ENCODE measurements at regions not wholly inside any gene's neighbourhood (a gene's known extent, or its start where the extent isn't known, plus 50 kb on each side); places are given as distances from the start of the nearest gene placed in this dataset.

DNA sequence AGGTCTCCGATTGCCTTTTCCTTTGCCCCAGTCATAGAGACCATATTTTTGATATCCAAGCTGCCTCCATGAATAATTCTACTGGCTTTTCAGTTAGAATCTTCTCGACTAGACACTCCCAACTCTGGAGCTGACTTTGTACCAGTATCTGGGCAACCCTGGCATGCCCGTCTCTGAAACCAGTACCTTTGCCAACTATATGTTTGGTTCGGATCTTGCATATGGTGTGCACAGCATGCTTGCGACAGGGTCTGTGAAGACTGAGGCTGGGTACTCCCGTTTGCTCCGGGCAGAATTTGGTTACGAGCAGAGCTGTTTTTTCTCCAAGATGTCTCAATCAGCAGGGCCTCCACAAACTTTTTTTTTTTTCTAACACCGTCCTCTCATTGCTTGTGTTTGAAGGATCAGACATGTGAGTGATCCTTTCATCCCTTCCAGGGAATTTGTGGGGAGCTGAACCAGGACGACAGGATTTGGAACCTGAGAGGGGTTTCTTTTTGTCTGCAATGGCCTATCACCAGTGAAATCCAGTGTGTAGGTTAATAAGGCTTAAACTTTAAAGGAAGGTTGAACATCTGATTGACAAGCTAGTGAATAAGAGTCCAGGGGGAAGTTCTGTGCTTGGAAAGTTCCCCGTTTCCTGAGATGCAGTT, 322.3 kb downstream of the MYCN start:
- no peaks in the 10 kb centered on the region for H3K4me1 ChIP-seq
- no peak for DNase-seq
- intact Hi-C loops (cut with micrococcal nuclease): no loop called here
- no peak overlapping the region for H3K27ac ChIP-seq (replicated peaks)
- no peaks in the 10 kb centered on the region for H3K9me3 ChIP-seq (replicated peaks)
- H3K4me3 ChIP-seq: no peak overlapping the region
- TF ChIP-seq, protein P1, sequence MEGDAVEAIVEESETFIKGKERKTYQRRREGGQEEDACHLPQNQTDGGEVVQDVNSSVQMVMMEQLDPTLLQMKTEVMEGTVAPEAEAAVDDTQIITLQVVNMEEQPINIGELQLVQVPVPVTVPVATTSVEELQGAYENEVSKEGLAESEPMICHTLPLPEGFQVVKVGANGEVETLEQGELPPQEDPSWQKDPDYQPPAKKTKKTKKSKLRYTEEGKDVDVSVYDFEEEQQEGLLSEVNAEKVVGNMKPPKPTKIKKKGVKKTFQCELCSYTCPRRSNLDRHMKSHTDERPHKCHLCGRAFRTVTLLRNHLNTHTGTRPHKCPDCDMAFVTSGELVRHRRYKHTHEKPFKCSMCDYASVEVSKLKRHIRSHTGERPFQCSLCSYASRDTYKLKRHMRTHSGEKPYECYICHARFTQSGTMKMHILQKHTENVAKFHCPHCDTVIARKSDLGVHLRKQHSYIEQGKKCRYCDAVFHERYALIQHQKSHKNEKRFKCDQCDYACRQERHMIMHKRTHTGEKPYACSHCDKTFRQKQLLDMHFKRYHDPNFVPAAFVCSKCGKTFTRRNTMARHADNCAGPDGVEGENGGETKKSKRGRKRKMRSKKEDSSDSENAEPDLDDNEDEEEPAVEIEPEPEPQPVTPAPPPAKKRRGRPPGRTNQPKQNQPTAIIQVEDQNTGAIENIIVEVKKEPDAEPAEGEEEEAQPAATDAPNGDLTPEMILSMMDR (IDR thresholded peaks at IDR 0.05; ENCODE audit: borderline replicate concordance): no peak
- H3K36me3 ChIP-seq: no peaks in the 10 kb centered on the region
- H3K27me3 ChIP-seq (ENCODE audit: low read depth): peaks cover 10% of the 10 kb centered on the region

DNA sequence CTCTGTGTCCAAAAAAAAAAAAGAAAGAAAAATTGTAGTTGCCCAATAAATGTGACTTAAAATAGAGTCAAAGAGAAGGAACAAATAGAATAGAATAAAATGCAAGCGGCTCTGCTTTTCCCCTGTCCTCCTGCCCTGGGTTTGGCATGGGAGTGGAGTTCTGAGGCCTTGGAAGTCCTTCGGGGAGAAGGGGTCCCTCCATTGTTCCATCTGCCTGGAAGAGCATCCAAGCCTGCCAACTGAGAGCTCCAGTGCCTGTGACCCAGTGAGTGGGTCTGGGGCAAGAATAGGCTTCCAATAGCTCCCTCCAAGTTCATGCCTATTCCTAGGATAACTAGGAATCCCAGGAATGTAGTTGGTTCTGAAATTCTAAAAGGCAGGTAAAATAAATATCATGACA, 321.4 kb downstream of the MYCN start:
- H3K36me3 ChIP-seq: no peaks in the 10 kb centered on the region
- H3K9me3 ChIP-seq (replicated peaks): no peaks in the 10 kb centered on the region
- no peak overlapping the region for H3K27ac ChIP-seq (replicated peaks)
- no peaks in the 10 kb centered on the region for H3K4me1 ChIP-seq
- no peak overlapping the region for H3K4me3 ChIP-seq
- TF ChIP-seq, protein P1 (IDR thresholded peaks at IDR 0.05; ENCODE audit: borderline replicate concordance): no peak
- intact Hi-C loops (cut with micrococcal nuclease): no loop called here
- DNase-seq: no peak
- H3K27me3 ChIP-seq (ENCODE audit: low read depth): peaks cover 10% of the 10 kb centered on the region

DNA sequence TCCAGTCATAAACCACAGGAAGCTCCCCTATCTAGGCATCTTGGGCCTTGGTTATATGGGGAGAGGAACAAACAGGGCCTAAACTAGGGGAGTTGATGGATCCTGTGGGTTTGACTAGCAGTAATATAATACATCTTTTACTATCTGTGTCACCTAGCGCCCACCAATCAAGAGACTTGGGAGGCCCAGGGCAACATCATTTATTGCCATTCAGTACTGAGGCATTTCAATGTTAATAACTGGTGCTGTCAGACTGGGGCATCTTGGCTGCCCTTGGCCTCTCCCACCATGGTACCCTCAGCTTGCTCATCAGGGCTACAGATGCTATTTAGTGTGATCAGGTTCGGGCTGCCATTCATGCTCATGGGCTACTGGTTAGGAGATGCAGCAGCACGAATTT, 320.7 kb downstream of the MYCN start:
- TF ChIP-seq, protein P1 (IDR thresholded peaks at IDR 0.05; ENCODE audit: borderline replicate concordance): no peak
- Histone ChIP-seq H3K36me3 (no peaks in the 10 kb centered on the region), H3K4me1 (no peaks in the 10 kb centered on the region), H3K27me3 (ENCODE audit: low read depth) (peaks cover 10% of the 10 kb centered on the region), H3K27ac (replicated peaks) (no peak overlapping the region), H3K4me3 (no peak overlapping the region), H3K9me3 (replicated peaks) (no peaks in the 10 kb centered on the region)
- intact Hi-C loops (cut with micrococcal nuclease): no loop called here
- DNase-seq: no peak

DNA sequence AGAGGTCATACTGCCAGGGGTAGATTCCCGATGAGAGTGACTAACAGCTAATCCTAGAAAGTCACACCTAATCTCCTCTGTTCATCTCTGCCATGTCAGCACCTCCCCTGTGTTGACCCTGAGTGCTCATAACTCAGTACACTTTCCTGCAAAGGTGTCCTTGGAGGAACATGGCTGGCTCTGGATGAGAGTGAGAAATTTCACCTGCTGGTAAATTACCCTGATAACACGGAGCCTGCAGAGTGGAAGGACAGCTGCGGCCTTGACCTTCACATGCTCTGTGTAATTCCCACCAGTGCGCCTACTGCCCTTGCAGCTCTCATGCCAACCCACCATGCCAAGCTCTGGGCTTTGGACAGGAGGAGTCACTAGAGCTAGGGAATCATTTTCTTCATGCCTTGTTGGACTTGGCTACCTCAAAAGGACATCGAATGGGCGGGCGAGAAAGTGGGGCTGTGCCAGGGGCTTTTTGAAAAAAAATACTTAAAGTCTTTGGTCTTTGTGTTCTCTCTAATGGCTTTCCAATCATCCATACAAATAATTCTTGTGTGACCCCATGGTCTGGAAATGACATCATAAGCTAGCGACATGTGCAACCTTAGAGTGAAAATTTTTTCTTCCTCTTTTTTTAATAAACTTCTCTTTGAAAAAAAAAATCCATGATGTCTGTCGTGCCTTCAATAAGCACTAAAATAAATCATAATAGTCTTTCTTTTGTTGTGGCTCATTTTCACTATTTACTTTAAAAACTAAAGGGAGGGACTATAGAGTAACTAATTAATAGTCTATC, 319.9 kb downstream of the MYCN start:
- H3K27me3 ChIP-seq (ENCODE audit: low read depth): peaks cover 7% of the 10 kb centered on the region
- no peak for DNase-seq
- H3K4me1 ChIP-seq: no peaks in the 10 kb centered on the region
- H3K27ac ChIP-seq (replicated peaks): no peak overlapping the region
- no peaks in the 10 kb centered on the region for H3K9me3 ChIP-seq (replicated peaks)
- intact Hi-C loops (cut with micrococcal nuclease): no loop called here
- H3K4me3 ChIP-seq: no peak overlapping the region
- no peaks in the 10 kb centered on the region for H3K36me3 ChIP-seq
- TF ChIP-seq, protein P1 (IDR thresholded peaks at IDR 0.05; ENCODE audit: borderline replicate concordance): no peak

DNA sequence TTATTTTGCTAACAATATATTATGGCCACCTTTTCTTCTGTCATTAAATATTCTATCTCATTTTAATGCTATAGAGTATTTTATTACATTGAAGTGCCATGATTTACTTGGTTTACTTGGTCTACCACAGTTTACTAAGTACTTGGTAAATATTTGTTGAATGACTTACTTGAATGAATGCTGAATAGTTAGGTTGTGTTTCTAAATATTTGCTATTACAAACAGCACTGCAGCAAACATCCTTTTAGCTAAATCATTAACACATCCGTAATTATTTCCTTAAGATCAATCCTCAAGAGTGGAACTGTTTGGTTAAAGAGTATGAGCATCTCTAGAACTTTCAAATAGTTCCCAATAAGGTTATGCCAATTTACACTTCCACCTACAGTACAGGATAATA, 318.7 kb downstream of the MYCN start:
- intact Hi-C loops (cut with micrococcal nuclease): no loop called here
- Histone ChIP-seq H3K4me3 (no peak overlapping the region), H3K27ac (replicated peaks) (no peak overlapping the region), H3K4me1 (no peaks in the 10 kb centered on the region), H3K36me3 (no peaks in the 10 kb centered on the region), H3K27me3 (ENCODE audit: low read depth) (no peaks in the 10 kb centered on the region), H3K9me3 (replicated peaks) (no peaks in the 10 kb centered on the region)
- TF ChIP-seq, protein P1 (IDR thresholded peaks at IDR 0.05; ENCODE audit: borderline replicate concordance): no peak
- no peak for DNase-seq

All from left ventricle myocardium inferior (tissue), 1 donor.